Glomerular endothelial cell (primary cell): ENCODE measurements at regions not wholly inside any gene's neighbourhood (a gene's known extent, or its start where the extent isn't known, plus 50 kb on each side); places are given as distances from the start of the nearest gene placed in this dataset.
"Not testable (repeated sequence)": the region's sequence is repeated elsewhere in the genome, so short reads cannot be mapped to it uniquely, and the experiment has no call there.

ENCODE experiments used
- DNase-seq: peaks from one replicate; pipeline ENCODE4 v3.0.0-alpha.2; 2011; ENCODE audit warnings: low read depth, low spot score; ENCODE audit errors: extremely low read depth

DNA sequence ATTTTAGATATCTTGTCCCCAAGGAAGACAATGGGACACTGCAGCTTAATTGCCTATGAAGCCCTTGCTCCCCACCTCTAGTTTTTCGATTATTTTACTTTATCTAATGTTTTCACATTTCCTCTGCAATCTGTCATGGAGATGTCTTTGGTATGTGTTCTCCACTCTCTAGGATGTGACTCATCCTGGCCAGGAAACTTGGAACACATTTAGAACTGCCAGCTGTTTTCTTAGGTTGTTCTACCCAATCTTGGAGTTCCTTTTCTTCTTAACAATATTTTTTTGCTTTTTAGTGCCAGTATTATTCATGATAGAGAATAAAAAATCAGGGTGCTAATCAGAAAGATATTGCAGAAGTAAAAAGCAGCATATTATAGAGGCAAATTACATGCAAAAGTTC, 101.7 kb upstream of the CLEC14A start:
- peak; percentile 95 for DNase-seq

- DNase-seq: not testable (repeated sequence)
Measured at GRCh38 chr14:38355473-38355872, 99.6 kb upstream of the CLEC14A start.

GRCh38 chr14:38350102-38350501, 94.2 kb upstream of the CLEC14A start:
- DNase-seq: no peak

- DNase-seq: no peak
Measured at GRCh38 chr14:38342803-38343202, 86.9 kb upstream of the CLEC14A start.

GRCh38 chr14:38339696-38340095, 83.8 kb upstream of the CLEC14A start:
- no peak for DNase-seq

- DNase-seq: no peak
Measured at GRCh38 chr14:38336298-38336697, 80.4 kb upstream of the CLEC14A start.

DNA sequence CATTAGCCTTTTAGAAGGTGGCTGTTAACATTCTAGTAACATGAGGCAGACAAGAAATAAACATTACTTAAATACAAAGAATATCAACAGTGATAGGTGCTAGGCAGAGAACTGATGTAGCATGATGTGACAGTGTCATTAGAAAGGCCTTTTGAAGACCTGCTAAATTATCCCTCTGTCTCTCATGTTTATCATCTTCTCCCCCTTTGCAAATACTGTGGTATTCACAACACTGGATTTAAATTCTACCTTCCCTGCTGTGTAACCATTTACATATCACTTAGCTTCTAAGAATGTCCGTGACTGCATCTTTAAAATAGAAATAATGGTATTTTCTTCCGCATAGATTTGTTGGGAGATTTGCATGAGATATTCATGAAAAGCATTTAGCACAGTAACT, 74.4 kb upstream of the CLEC14A start:
- no peak for DNase-seq

DNA sequence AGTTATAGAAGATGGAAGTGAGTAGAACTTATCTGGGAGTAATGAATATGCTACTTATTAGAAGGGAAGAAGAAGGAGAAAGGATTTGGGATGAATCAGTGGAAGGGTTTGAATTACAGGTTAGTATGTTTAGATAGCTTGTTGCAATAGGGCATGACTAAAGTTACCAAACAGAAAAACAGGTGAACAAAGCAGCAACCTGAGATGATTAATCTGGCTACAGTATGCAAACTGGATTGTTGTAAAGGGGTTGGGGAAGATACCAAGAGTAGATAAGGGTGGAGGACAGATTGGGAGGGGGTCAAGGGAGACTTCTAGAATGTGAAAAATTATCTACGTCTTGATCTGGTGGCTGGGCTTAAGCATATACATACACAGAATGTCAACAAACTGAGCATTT, 73.4 kb upstream of the CLEC14A start:
- DNase-seq: no peak

DNA sequence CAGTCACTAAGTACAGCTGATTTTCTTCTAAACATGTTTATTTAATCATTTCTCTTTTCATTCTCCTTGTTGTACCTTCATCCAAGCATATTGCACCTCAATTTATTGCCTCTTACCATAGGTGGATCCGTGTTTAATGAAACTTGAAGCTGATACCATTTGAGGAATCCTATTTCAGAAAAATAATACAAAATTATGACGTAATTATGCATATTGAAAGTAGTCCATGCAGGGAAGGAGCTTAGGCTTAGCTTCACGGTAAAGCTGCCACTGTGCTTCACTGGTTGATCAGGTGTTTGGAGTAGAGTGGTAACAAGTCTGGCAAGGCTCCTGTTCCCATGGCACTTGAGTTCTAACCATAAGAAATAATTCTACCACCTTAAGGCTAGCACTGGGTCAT, 61.0 kb upstream of the CLEC14A start:
- DNase-seq: no peak

- DNase-seq: no peak
Measured at GRCh38 chr14:38311655-38312054, 55.8 kb upstream of the CLEC14A start.

GRCh38 chr14:38310420-38310995, 54.6 kb upstream of the CLEC14A start:
- peak; percentile 41 for DNase-seq

- DNase-seq: no peak
Measured at GRCh38 chr14:38309522-38310277, 53.8 kb upstream of the CLEC14A start.
